ENCODE measurements at regions not wholly inside any gene's neighbourhood (a gene's known extent, or its start where the extent isn't known, plus 50 kb on each side); places are given as distances from the start of the nearest gene placed in this dataset.

- Histone ChIP-seq H2AFZ (ENCODE audit: low read depth, low read length) (no peak overlapping the region), H3K27ac (ENCODE audit: insufficient read depth, low read depth, low read length) (no peak overlapping the region), H3K9ac (replicated peaks; ENCODE audit: extremely low read depth, insufficient read depth, low read length) (no peak overlapping the region), H3K27me3 (ENCODE audit: control insufficient read depth in 2 of 2, insufficient read depth in 2 of 2, low read length in 2 of 2) (no peaks in the 10 kb centered on the region), H3K4me3 (replicated peaks in 1 of 3; ENCODE audit: insufficient read depth in 1 of 3, low read depth in 1 of 3, low read length in 3 of 3) (no peak overlapping the region), H3K4me2 (ENCODE audit: insufficient read depth, low read length) (no peak overlapping the region), H3K4me1 (ENCODE audit: control insufficient read depth, extremely low read depth, insufficient read depth, low read length) (no peaks in the 10 kb centered on the region), H3K9me3 (replicated peaks; ENCODE audit: control insufficient read depth, insufficient read depth, low read length) (no peaks in the 10 kb centered on the region), H3K79me2 (ENCODE audit: control insufficient read depth, insufficient read depth, low read length) (no peaks in the 10 kb centered on the region), H4K20me1 (replicated peaks; ENCODE audit: control insufficient read depth, extremely low read depth, insufficient read depth, low read length) (no peaks in the 10 kb centered on the region), H3K9me1 (replicated peaks; ENCODE audit: control insufficient read depth, extremely low read depth, insufficient read depth, low read length) (no peaks in the 10 kb centered on the region), H3K36me3 (ENCODE audit: control insufficient read depth in 2 of 2, extremely low read depth in 1 of 2, insufficient read depth in 2 of 2, low read length in 2 of 2) (no peaks in the 10 kb centered on the region)
- dilution Hi-C loops (cut with MboI; ENCODE audit: extremely low pct_ligation_motif_present, low sequenced_read_pairs), result no loop called here
- intact Hi-C loops (cut with micrococcal nuclease), result no loop called here
- FAIRE-seq (no peak), DNase-seq (ENCODE audit: low read depth, low spot score) (no peak)
- TF ChIP-seq POLR2AphosphoS5 (IDR thresholded peaks at IDR 0.05; ENCODE audit: insufficient read depth, low read depth, low read length) (no peak), EZH2 (IDR thresholded peaks at IDR 0.05; ENCODE audit: borderline replicate concordance, low read depth, low read length, severe bottlenecking) (no peak), GATA2 (IDR thresholded peaks at IDR 0.05; ENCODE audit: insufficient read depth, insufficient read length, low read depth, low read length) (no peak), MYC (IDR thresholded peaks at IDR 0.05; ENCODE audit: low read depth, low read length) (no peak), FOS (IDR thresholded peaks at IDR 0.05; ENCODE audit: borderline replicate concordance, insufficient read depth, low read length) (no peak), JUN (IDR thresholded peaks at IDR 0.05; ENCODE audit: borderline replicate concordance, insufficient read depth, insufficient read length, low read depth) (no peak), CTCF (IDR thresholded peaks at IDR 0.05; ENCODE audit: extremely low read depth in 1 of 2, insufficient read depth in 1 of 2, low read depth in 1 of 2, low read length in 2 of 2) (no peak), POLR2A (IDR thresholded peaks at IDR 0.05; ENCODE audit: low read depth, low read length) (no peak), MAX (IDR thresholded peaks at IDR 0.05; ENCODE audit: insufficient read depth, insufficient read length) (no peak)
- ChIA-PET POLR2A (no interaction called here), CTCF (no interaction called here)
- no TSS peak for BruUV-seq (replicated peaks)
These were observed 205.8 kb downstream of the DEPDC1B start for GRCh38 chr5:60494144-60494543.

Data from endothelial cell of umbilical vein (primary cell).